ENCODE measurements at regions not wholly inside any gene's neighbourhood (a gene's known extent, or its start where the extent isn't known, plus 50 kb on each side); places are given as distances from the start of the nearest gene placed in this dataset.

- Histone ChIP-seq H3K9ac (ENCODE audit: low read length) (no peak overlapping the region), H2AFZ (ENCODE audit: low read length) (no peak overlapping the region), H3K4me2 (ENCODE audit: low read depth, low read length) (no peak overlapping the region), H3K79me2 (ENCODE audit: low read length) (no peaks in the 10 kb centered on the region), H3K9me3 (replicated peaks; ENCODE audit: insufficient read depth, low read length) (no peaks in the 10 kb centered on the region), H3K9me2 (replicated peaks; ENCODE audit: insufficient read depth, low read length) (no peaks in the 10 kb centered on the region), H3K4me1 (ENCODE audit: low read length) (no peaks in the 10 kb centered on the region), H4K20me1 (ENCODE audit: insufficient read depth, low read length) (no peaks in the 10 kb centered on the region), H3K27ac (ENCODE audit: low read length) (no peak overlapping the region), H3K27me3 (replicated peaks; ENCODE audit: insufficient read depth, low read length) (no peaks in the 10 kb centered on the region), H3K4me3 (ENCODE audit: low read length) (no peak overlapping the region), H3K36me3 (replicated peaks; ENCODE audit: insufficient read depth, low read length) (no peaks in the 10 kb centered on the region), H3F3A (ENCODE audit: insufficient read depth, low read length) (no peaks in the 10 kb centered on the region)
- TF ChIP-seq EZH2 (optimal IDR thresholded peaks at IDR 0.05; ENCODE audit: low read depth, low read length): no peak
- TF ChIP-seq CTCF (IDR thresholded peaks at IDR 0.05; ENCODE audit: low read length): no peak
- TF ChIP-seq EZH2phosphoT487 (IDR thresholded peaks at IDR 0.05; ENCODE audit: low read length): no peak
- DNase-seq: no peak
These were observed 256.9 kb upstream of the RAB4A start for GRCh38 chr1:229013981-229014380.

DNA sequence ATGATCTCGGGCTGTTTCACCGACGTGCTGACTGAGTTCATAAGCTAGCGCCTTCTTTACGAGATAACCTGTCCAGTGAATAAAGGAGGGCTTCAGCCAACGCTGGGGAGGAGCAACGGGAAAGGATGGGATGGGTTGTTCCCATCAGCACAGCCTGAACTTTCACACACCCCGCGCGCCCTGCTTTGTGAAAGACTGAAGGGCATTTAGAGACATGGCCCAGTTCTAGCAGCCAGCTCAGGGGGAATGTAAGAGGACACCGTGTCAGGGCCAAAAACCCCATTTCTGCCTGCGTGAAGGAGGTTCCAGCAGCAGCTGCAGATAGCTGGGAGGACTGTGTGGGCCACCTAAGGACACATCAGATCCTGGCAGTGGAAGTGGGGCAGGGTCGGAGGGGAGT, 255.1 kb upstream of the RAB4A start:
- no peaks in the 10 kb centered on the region for H3K9me2 ChIP-seq (replicated peaks; ENCODE audit: insufficient read depth, low read length)
- no peak overlapping the region for H2AFZ ChIP-seq (ENCODE audit: low read length)
- no peaks in the 10 kb centered on the region for H3K79me2 ChIP-seq (ENCODE audit: low read length)
- no peaks in the 10 kb centered on the region for H3K4me1 ChIP-seq (ENCODE audit: low read length)
- H3K27ac ChIP-seq (ENCODE audit: low read length): no peak overlapping the region
- no peak overlapping the region for H3K9ac ChIP-seq (ENCODE audit: low read length)
- H3K4me2 ChIP-seq (ENCODE audit: low read depth, low read length): no peak overlapping the region
- no peak for TF ChIP-seq EZH2phosphoT487 (IDR thresholded peaks at IDR 0.05; ENCODE audit: low read length)
- TF ChIP-seq EZH2 (optimal IDR thresholded peaks at IDR 0.05; ENCODE audit: low read depth, low read length): no peak
- TF ChIP-seq CTCF (IDR thresholded peaks at IDR 0.05; ENCODE audit: low read length): no peak
- no peaks in the 10 kb centered on the region for H3K9me3 ChIP-seq (replicated peaks; ENCODE audit: insufficient read depth, low read length)
- H3K4me3 ChIP-seq (ENCODE audit: low read length): no peak overlapping the region
- H3K27me3 ChIP-seq (replicated peaks; ENCODE audit: insufficient read depth, low read length): no peaks in the 10 kb centered on the region
- H3F3A ChIP-seq (ENCODE audit: insufficient read depth, low read length): no peaks in the 10 kb centered on the region
- H4K20me1 ChIP-seq (ENCODE audit: insufficient read depth, low read length): no peaks in the 10 kb centered on the region
- DNase-seq: no peak
- H3K36me3 ChIP-seq (replicated peaks; ENCODE audit: insufficient read depth, low read length): no peaks in the 10 kb centered on the region

GRCh38 chr1:229017091-229017490, 253.8 kb upstream of the RAB4A start:
- H3K27ac ChIP-seq (ENCODE audit: low read length): no peak overlapping the region
- no peaks in the 10 kb centered on the region for H3K79me2 ChIP-seq (ENCODE audit: low read length)
- H4K20me1 ChIP-seq (ENCODE audit: insufficient read depth, low read length): no peaks in the 10 kb centered on the region
- H3K4me3 ChIP-seq (ENCODE audit: low read length): no peak overlapping the region
- no peak overlapping the region for H3K9ac ChIP-seq (ENCODE audit: low read length)
- no peaks in the 10 kb centered on the region for H3F3A ChIP-seq (ENCODE audit: insufficient read depth, low read length)
- H3K4me2 ChIP-seq (ENCODE audit: low read depth, low read length): no peak overlapping the region
- H3K27me3 ChIP-seq (replicated peaks; ENCODE audit: insufficient read depth, low read length): no peaks in the 10 kb centered on the region
- no peaks in the 10 kb centered on the region for H3K9me3 ChIP-seq (replicated peaks; ENCODE audit: insufficient read depth, low read length)
- H3K9me2 ChIP-seq (replicated peaks; ENCODE audit: insufficient read depth, low read length): no peaks in the 10 kb centered on the region
- DNase-seq: no peak
- no peak for TF ChIP-seq EZH2 (optimal IDR thresholded peaks at IDR 0.05; ENCODE audit: low read depth, low read length)
- no peak for TF ChIP-seq CTCF (IDR thresholded peaks at IDR 0.05; ENCODE audit: low read length)
- TF ChIP-seq EZH2phosphoT487 (IDR thresholded peaks at IDR 0.05; ENCODE audit: low read length): no peak
- no peak overlapping the region for H2AFZ ChIP-seq (ENCODE audit: low read length)
- H3K36me3 ChIP-seq (replicated peaks; ENCODE audit: insufficient read depth, low read length): no peaks in the 10 kb centered on the region
- H3K4me1 ChIP-seq (ENCODE audit: low read length): no peaks in the 10 kb centered on the region
